LNCaP clone FGC (cell line): ENCODE measurements at regions not wholly inside any gene's neighbourhood (a gene's known extent, or its start where the extent isn't known, plus 50 kb on each side); places are given as distances from the start of the nearest gene placed in this dataset.

ENCODE experiments used
- DNase-seq: peaks from one replicate; pipeline ENCODE4 v3.0.0-alpha.2; 2011; ENCODE audit warnings: low read depth
- H3K4me3 ChIP-seq: 2 replicates; pipeline ENCODE4 v1.5.1; 2011; ENCODE audit warnings: mild to moderate bottlenecking, low read depth, low read length, control low read depth
- TF ChIP-seq, protein P1 (sequence below): IDR thresholded peaks from 2 replicates; pipeline ENCODE4 v1.5.1; 2012; ENCODE audit warnings: mild to moderate bottlenecking; ENCODE audit not compliant: control insufficient read depth, insufficient read depth; ENCODE audit errors: extremely low read depth

DNA sequence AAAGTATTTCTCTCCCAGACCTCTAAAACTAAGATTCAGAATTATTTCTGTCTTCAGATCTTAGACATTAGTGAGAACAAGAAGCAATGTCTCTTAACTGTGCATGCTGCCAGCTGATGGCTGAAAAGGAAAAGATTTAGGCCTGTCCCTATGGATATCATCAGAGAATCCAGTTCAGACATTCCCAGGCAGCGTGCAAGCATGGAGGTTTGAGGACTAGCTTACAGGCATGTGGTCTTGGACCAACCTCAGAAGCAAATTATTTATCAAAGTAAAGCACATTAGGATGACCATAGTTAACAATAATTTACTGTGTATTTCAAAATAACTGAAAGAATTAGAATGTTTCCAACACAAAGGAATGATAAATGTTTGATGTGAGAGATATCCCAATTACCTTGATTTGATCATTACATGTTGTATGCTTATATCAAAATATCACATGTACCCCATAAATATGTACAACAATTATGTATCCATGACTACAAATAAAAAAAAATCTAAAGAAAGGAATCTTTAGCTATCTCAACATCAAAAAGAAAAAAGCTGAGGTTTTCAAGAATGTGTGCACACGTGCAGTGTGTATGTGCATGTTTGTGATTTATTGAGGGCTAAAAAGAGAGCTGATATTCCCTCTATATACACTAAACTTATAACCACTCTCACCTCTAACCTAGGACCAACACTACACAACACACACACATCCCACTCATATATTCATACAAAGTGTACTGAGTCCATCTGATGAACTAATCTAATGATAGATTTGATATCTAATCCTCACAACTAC, 108.9 kb upstream of the THBS1 start:
- no peak for DNase-seq

DNA sequence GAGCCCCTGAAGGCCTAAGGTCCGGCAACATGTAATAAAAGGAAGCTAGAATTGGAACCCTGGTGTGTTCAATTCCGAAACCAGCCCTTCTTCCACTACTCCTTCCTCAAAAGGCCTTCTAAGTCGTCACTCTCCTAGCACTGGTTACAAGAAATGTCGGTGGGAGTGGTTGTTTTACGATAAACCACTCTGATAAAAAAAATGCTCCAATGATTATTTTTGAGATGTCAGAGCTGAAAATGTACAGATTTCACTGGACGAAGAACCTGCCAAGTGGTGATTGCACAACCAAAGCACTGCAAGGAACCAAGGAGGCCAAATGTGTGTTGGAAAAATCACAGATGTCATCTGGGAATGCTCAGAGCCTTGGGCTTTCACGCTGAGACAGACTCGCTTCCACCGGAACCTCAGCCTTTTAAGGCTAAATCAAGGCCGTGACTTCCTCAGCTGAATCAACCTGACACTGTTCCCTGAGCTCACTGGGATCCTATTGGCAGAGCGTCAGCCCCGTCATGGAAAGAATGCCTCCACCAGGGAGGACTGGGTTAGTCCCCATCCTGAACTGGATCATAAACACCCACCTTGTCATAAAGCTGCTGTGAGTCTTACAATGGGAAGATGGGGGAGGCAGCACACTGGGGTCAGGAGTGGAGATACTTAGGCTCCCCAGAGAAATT, 108.1 kb upstream of the THBS1 start:
- no peak overlapping the region for H3K4me3 ChIP-seq
- TF ChIP-seq, protein P1, sequence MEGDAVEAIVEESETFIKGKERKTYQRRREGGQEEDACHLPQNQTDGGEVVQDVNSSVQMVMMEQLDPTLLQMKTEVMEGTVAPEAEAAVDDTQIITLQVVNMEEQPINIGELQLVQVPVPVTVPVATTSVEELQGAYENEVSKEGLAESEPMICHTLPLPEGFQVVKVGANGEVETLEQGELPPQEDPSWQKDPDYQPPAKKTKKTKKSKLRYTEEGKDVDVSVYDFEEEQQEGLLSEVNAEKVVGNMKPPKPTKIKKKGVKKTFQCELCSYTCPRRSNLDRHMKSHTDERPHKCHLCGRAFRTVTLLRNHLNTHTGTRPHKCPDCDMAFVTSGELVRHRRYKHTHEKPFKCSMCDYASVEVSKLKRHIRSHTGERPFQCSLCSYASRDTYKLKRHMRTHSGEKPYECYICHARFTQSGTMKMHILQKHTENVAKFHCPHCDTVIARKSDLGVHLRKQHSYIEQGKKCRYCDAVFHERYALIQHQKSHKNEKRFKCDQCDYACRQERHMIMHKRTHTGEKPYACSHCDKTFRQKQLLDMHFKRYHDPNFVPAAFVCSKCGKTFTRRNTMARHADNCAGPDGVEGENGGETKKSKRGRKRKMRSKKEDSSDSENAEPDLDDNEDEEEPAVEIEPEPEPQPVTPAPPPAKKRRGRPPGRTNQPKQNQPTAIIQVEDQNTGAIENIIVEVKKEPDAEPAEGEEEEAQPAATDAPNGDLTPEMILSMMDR = no peak
- no peak for DNase-seq

More for the DNA sequence above, 108.9 kb upstream of the THBS1 start:
- H3K4me3 ChIP-seq = no peak overlapping the region
- TF ChIP-seq, protein P1 = no peak

DNA sequence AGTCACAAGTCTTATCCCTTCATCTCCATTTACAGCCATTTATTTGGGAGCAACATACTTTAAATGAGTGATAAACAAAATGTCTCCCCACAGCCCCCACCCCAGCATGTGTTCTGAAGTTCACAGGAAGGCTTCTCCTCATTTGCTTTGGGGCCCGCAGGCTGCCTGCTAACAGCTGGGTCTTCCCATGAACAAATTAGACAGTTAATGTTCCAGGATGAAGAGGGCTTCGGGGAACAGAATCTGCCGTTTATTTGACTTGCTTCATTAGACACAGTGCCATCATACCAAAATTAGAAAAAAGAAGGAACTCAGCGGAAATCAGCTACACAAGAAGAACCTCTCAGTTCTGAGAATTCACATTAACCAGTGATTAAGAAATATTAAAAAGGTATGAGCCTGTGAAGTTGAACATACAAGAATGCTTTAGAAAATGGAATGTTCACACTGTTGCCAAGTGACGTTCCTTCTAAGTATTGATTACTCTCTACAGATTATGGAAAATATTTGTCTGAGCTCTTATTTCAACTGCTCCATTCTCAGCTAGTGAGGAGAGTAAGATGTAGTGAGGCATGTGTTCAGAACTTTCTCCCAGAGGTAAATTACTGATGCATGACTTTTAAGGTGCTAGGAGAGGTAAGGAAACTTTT, 107.5 kb upstream of the THBS1 start:
- no peak overlapping the region for H3K4me3 ChIP-seq
- TF ChIP-seq, protein P1 = no peak
- no peak for DNase-seq

DNA sequence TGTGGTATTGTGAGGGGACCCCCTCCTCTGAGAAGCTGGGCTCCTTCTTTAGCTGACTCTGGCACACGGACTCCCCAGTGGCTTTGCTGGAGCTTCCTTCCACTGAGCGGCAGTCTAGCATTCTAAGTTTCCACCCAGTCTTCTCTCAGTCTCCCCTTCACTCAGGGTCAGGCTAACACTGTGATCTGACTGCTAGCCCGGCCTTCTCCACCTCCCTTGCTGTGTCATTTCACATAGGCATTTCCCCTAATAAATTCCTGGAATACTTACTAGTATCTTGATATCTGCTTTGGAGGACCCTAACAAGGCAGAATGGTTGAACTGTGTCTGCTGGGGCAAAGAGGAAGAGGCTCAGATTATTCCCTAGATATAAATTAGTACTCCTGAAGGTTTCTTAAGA, 106.2 kb upstream of the THBS1 start:
- TF ChIP-seq, protein P1 = no peak
- H3K4me3 ChIP-seq = no peak overlapping the region
- DNase-seq = no peak

DNA sequence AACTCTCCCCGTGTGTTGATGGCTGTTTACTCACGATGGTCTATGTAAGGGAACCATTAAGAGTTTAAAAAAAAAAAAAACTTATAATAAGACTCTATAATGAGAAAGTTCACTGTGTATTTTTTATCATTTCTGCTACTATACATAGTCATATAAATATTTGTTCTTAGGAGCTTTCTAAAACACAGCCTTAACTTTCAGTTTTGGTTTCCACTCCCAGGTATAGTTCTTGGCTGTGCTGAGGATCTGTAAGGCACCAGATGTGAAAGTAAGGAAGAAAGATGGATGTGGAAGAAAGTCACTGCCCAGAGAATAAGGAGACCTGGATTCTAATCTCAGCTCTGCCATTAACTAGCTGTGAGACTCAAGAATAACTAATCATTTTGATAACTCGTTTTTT, 101.9 kb upstream of the THBS1 start:
- no peak for DNase-seq
- no peak overlapping the region for H3K4me3 ChIP-seq
- TF ChIP-seq, protein P1 = no peak

DNA sequence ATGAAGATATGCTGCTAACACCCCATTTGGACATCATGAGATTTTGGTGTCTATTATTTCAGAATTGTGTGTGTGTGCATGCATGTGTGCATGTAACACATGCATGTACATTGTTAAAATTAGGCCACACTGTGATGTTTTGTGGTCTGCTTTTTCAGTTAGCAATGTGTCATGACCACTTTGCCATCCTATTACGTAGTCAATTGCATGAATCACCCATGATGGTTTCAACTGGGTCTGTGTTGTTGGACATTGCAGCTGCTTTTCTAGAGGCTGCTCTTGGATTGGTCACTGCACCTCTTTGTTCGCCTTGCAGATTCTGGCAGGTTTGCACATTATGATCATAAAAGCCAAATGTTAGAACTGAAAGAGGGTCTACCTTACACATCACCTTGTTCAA, 101.0 kb upstream of the THBS1 start:
- DNase-seq = no peak
- no peak overlapping the region for H3K4me3 ChIP-seq
- TF ChIP-seq, protein P1 = no peak
